Gastroesophageal sphincter (tissue), 3 donors: ENCODE measurements at regions not wholly inside any gene's neighbourhood (a gene's known extent, or its start where the extent isn't known, plus 50 kb on each side); places are given as distances from the start of the nearest gene placed in this dataset.

Experiments
- POLR2AphosphoS5 ChIP-seq: sonication (generic); formaldehyde crosslinking; IDR thresholded peaks from one replicate; pipeline ENCODE4 v1.6.1; 2017; ENCODE audit warnings: antibody characterized with exemption
- TF ChIP-seq, protein P1 (sequence below), 4 experiments: fragments of 200-600 bp in 2 of 4; fragments of 450-650 bp in 2 of 4; sonication (generic) in 1 of 4; IDR thresholded peaks; one replicate each; pipeline ENCODE4 v1.5.1; 2017 to 2019; ENCODE audit warnings: antibody characterized with exemption in 4 of 4, mild to moderate bottlenecking in 2 of 4, moderate library complexity in 2 of 4

GRCh38 chr5:142248853-142249462 lies 75.9 kb downstream of the SPRY4 start:
- TF ChIP-seq, protein P1, sequence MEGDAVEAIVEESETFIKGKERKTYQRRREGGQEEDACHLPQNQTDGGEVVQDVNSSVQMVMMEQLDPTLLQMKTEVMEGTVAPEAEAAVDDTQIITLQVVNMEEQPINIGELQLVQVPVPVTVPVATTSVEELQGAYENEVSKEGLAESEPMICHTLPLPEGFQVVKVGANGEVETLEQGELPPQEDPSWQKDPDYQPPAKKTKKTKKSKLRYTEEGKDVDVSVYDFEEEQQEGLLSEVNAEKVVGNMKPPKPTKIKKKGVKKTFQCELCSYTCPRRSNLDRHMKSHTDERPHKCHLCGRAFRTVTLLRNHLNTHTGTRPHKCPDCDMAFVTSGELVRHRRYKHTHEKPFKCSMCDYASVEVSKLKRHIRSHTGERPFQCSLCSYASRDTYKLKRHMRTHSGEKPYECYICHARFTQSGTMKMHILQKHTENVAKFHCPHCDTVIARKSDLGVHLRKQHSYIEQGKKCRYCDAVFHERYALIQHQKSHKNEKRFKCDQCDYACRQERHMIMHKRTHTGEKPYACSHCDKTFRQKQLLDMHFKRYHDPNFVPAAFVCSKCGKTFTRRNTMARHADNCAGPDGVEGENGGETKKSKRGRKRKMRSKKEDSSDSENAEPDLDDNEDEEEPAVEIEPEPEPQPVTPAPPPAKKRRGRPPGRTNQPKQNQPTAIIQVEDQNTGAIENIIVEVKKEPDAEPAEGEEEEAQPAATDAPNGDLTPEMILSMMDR (IDR thresholded peaks at IDR 0.05) = no peak
- TF ChIP-seq POLR2AphosphoS5 = no peak
